ENCODE measurements at regions not wholly inside any gene's neighbourhood (a gene's known extent, or its start where the extent isn't known, plus 50 kb on each side); places are given as distances from the start of the nearest gene placed in this dataset.

DNA sequence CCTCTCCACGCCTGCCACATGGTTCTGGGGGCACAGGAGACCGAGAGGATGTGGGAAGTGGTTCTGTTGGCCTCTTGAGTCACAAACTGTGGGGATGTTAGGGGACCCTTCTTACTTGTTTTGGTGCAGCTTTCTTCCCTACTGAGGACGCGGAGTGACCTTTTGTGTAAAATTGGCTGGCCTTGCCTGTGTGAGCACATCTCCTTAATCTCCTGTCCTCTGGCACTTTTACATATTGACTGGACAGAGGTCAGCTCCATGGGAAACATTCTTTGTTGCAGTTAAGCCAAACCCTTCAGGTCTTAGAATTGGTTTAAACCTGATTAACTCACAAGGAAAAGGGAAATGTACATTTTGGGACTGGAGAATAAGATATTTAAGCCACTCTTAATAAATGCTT lies 51.2 kb upstream of the TENM4 start:
- TF ChIP-seq, protein P1, sequence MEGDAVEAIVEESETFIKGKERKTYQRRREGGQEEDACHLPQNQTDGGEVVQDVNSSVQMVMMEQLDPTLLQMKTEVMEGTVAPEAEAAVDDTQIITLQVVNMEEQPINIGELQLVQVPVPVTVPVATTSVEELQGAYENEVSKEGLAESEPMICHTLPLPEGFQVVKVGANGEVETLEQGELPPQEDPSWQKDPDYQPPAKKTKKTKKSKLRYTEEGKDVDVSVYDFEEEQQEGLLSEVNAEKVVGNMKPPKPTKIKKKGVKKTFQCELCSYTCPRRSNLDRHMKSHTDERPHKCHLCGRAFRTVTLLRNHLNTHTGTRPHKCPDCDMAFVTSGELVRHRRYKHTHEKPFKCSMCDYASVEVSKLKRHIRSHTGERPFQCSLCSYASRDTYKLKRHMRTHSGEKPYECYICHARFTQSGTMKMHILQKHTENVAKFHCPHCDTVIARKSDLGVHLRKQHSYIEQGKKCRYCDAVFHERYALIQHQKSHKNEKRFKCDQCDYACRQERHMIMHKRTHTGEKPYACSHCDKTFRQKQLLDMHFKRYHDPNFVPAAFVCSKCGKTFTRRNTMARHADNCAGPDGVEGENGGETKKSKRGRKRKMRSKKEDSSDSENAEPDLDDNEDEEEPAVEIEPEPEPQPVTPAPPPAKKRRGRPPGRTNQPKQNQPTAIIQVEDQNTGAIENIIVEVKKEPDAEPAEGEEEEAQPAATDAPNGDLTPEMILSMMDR (IDR thresholded peaks at IDR 0.05; ENCODE audit: insufficient read depth, low read length), result no peak
- TF ChIP-seq POLR2AphosphoS5 (IDR thresholded peaks at IDR 0.05; ENCODE audit: low read depth), result no peak

Measured in HL-60 (cell line).